ENCODE measurements at regions not wholly inside any gene's neighbourhood (a gene's known extent, or its start where the extent isn't known, plus 50 kb on each side); places are given as distances from the start of the nearest gene placed in this dataset.
A peak's percentile ranks its signal among the peaks of the same experiment; 100 is the strongest.

- Histone ChIP-seq H3K27ac (peak overlapping the region; percentile 50), H3K4me3 (no peak overlapping the region), H3K27me3 (ENCODE audit: low read depth) (no peaks in the 10 kb centered on the region), H3K4me1 (peaks cover 35% of the 10 kb centered on the region), H3K9me3 (no peaks in the 10 kb centered on the region), H3K36me3 (no peaks in the 10 kb centered on the region)
- DNase-seq, result no peak
- intact Hi-C loops (cut with DNase I), result no loop called here
- TF ChIP-seq CTCF (IDR thresholded peaks at IDR 0.05), result no peak
- ATAC-seq, result no peak
Observed at GRCh38 chr20:1809611-1810510, 85.3 kb upstream of the SIRPA start.

GRCh38 chr20:1809131-1809572 is 86.1 kb upstream of the SIRPA start:
- DNase-seq, result no peak
- Histone ChIP-seq H3K27ac (no peak overlapping the region), H3K9me3 (no peaks in the 10 kb centered on the region), H3K27me3 (ENCODE audit: low read depth) (no peaks in the 10 kb centered on the region), H3K36me3 (no peaks in the 10 kb centered on the region), H3K4me3 (no peak overlapping the region), H3K4me1 (peaks cover 39% of the 10 kb centered on the region)
- intact Hi-C loops (cut with DNase I), result no loop called here
- no peak for TF ChIP-seq CTCF (IDR thresholded peaks at IDR 0.05)
- ATAC-seq, result no peak

- H3K36me3 ChIP-seq, result no peaks in the 10 kb centered on the region
- DNase-seq, result no peak
- peaks cover 38% of the 10 kb centered on the region for H3K4me1 ChIP-seq
- H3K4me3 ChIP-seq, result no peak overlapping the region
- no peak for TF ChIP-seq CTCF (IDR thresholded peaks at IDR 0.05)
- ATAC-seq, result no peak
- H3K27ac ChIP-seq, result no peak overlapping the region
- peaks cover 8% of the 10 kb centered on the region for H3K27me3 ChIP-seq (ENCODE audit: low read depth)
- intact Hi-C loops (cut with DNase I), result no loop called here
- no peaks in the 10 kb centered on the region for H3K9me3 ChIP-seq
Observed at GRCh38 chr20:1808101-1808500, 87.1 kb upstream of the SIRPA start.

GRCh38 chr20:1807394-1807793 is 87.8 kb upstream of the SIRPA start:
- Histone ChIP-seq H3K9me3 (no peaks in the 10 kb centered on the region), H3K36me3 (no peaks in the 10 kb centered on the region), H3K27me3 (ENCODE audit: low read depth) (peaks cover 15% of the 10 kb centered on the region), H3K4me3 (no peak overlapping the region), H3K27ac (no peak overlapping the region), H3K4me1 (peaks cover 38% of the 10 kb centered on the region)
- ATAC-seq (no peak), DNase-seq (no peak)
- intact Hi-C loops (cut with DNase I), result no loop called here
- no peak for TF ChIP-seq CTCF (IDR thresholded peaks at IDR 0.05)

GRCh38 chr20:1806456-1806855 is 88.8 kb upstream of the SIRPA start:
- TF ChIP-seq CTCF (IDR thresholded peaks at IDR 0.05), result no peak
- intact Hi-C loops (cut with DNase I), result no loop called here
- Histone ChIP-seq H3K27ac (no peak overlapping the region), H3K9me3 (no peaks in the 10 kb centered on the region), H3K4me3 (no peak overlapping the region), H3K36me3 (no peaks in the 10 kb centered on the region), H3K27me3 (ENCODE audit: low read depth) (peaks cover 24% of the 10 kb centered on the region), H3K4me1 (peaks cover 38% of the 10 kb centered on the region)
- no peak for DNase-seq
- no peak for ATAC-seq
